Stomach (tissue), 4 donors: ENCODE measurements at regions not wholly inside any gene's neighbourhood (a gene's known extent, or its start where the extent isn't known, plus 50 kb on each side); places are given as distances from the start of the nearest gene placed in this dataset.

ENCODE experiments used
- CTCF ChIP-seq, 7 experiments: fragments of 450-650 bp in 4 of 7; fragments of 200-600 bp in 3 of 7; sonication (generic) in 3 of 7; IDR thresholded peaks; one replicate each; pipeline ENCODE4 v1.5.1; 2016 to 2019; ENCODE audit warnings: antibody characterized with exemption in 7 of 7, control low read depth in 2 of 7, mild to moderate bottlenecking in 1 of 7
- POLR2A ChIP-seq, 4 donors: fragments of 450-650 bp; IDR thresholded peaks; one replicate each; pipeline ENCODE4 v1.6.1; 2016; ENCODE audit warnings: antibody characterized with exemption in 4 of 4, control low read depth in 2 of 4, mild to moderate bottlenecking in 1 of 4, moderate library complexity in 1 of 4
- POLR2AphosphoS5 ChIP-seq, 3 donors: sonication (generic); formaldehyde crosslinking; IDR thresholded peaks; one replicate each; pipeline ENCODE4 v1.6.1; 2016; ENCODE audit warnings: antibody characterized with exemption in 3 of 3

DNA sequence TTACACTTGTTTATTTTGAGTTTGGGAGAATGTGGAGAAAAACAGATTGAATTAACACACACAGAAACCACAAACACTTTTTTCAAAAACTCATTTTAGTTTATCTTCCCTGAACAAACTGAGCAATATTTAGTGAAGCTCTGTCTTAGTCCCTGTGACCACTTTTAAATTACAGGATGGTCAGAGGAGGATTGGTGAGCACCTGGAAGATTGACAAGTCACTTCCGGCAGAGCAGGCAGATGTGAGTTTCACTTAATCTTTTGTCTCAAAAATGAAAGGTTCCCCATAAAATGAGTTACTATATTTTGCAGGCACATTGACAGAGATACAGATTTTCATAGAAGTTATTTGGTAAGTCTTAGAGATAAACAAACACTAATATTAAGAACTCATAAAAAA, 970.1 kb downstream of the ADGRL3 start:
- TF ChIP-seq CTCF (IDR thresholded peaks at IDR 0.05) (no peak), POLR2AphosphoS5 (IDR thresholded peaks at IDR 0.05) (no peak), POLR2A (IDR thresholded peaks at IDR 0.05) (no peak)
